ENCODE measurements at regions not wholly inside any gene's neighbourhood (a gene's known extent, or its start where the extent isn't known, plus 50 kb on each side); places are given as distances from the start of the nearest gene placed in this dataset.

DNA sequence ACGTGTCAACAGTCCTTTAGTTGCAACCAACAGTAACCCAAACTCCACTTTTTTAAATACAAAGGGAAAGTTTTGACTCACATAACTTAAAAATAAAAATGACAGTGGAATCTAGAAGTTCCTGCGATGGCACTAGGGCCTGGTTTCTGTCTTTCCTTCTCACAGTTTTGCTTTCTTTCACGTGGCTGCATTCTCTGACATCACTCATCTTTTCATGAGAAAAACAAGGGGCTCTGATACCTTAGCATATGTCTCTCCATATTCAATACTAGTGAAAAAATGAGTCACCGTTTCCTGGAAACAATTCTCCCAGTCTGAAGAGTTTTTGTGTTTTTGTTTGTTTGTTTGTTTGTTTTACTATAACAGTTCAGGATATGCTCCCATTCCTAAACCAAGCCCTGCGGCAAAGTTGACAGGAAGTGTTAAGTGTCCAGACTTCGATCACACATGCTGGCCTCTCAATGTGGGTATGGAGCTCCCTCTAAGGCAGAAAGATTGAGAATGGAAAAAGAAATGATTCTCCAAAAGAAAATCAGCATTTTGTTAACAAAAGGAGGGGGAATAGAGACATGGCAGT lies 483.3 kb downstream of the TTLL7 start:
- TF ChIP-seq, protein P1, sequence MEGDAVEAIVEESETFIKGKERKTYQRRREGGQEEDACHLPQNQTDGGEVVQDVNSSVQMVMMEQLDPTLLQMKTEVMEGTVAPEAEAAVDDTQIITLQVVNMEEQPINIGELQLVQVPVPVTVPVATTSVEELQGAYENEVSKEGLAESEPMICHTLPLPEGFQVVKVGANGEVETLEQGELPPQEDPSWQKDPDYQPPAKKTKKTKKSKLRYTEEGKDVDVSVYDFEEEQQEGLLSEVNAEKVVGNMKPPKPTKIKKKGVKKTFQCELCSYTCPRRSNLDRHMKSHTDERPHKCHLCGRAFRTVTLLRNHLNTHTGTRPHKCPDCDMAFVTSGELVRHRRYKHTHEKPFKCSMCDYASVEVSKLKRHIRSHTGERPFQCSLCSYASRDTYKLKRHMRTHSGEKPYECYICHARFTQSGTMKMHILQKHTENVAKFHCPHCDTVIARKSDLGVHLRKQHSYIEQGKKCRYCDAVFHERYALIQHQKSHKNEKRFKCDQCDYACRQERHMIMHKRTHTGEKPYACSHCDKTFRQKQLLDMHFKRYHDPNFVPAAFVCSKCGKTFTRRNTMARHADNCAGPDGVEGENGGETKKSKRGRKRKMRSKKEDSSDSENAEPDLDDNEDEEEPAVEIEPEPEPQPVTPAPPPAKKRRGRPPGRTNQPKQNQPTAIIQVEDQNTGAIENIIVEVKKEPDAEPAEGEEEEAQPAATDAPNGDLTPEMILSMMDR (IDR thresholded peaks at IDR 0.05): no peak
- TF ChIP-seq ZNF423 (CRISPR knock-in tag; IDR thresholded peaks at IDR 0.05) (no peak), NFYB (CRISPR knock-in tag; conservative IDR thresholded peaks at IDR 0.05; ENCODE audit: low read depth) (no peak), SP1 (CRISPR knock-in tag; conservative IDR thresholded peaks at IDR 0.05) (no peak), TCF7 (CRISPR knock-in tag; IDR thresholded peaks at IDR 0.05; ENCODE audit: low read depth) (no peak), TEAD4 (CRISPR knock-in tag; IDR thresholded peaks at IDR 0.05) (no peak), FOXP1 (CRISPR knock-in tag; IDR thresholded peaks at IDR 0.05; ENCODE audit: borderline replicate concordance) (no peak), FOXJ3 (CRISPR knock-in tag; IDR thresholded peaks at IDR 0.05; ENCODE audit: borderline replicate concordance) (no peak), NR2C2 (CRISPR knock-in tag; IDR thresholded peaks at IDR 0.05) (no peak), ELF4 (CRISPR knock-in tag; IDR thresholded peaks at IDR 0.05; ENCODE audit: low read depth) (no peak)
- TF ChIP-seq, protein P2, sequence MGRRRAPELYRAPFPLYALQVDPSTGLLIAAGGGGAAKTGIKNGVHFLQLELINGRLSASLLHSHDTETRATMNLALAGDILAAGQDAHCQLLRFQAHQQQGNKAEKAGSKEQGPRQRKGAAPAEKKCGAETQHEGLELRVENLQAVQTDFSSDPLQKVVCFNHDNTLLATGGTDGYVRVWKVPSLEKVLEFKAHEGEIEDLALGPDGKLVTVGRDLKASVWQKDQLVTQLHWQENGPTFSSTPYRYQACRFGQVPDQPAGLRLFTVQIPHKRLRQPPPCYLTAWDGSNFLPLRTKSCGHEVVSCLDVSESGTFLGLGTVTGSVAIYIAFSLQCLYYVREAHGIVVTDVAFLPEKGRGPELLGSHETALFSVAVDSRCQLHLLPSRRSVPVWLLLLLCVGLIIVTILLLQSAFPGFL (CRISPR knock-in tag; IDR thresholded peaks at IDR 0.05; ENCODE audit: borderline replicate concordance): no peak
- TF ChIP-seq, protein P3, sequence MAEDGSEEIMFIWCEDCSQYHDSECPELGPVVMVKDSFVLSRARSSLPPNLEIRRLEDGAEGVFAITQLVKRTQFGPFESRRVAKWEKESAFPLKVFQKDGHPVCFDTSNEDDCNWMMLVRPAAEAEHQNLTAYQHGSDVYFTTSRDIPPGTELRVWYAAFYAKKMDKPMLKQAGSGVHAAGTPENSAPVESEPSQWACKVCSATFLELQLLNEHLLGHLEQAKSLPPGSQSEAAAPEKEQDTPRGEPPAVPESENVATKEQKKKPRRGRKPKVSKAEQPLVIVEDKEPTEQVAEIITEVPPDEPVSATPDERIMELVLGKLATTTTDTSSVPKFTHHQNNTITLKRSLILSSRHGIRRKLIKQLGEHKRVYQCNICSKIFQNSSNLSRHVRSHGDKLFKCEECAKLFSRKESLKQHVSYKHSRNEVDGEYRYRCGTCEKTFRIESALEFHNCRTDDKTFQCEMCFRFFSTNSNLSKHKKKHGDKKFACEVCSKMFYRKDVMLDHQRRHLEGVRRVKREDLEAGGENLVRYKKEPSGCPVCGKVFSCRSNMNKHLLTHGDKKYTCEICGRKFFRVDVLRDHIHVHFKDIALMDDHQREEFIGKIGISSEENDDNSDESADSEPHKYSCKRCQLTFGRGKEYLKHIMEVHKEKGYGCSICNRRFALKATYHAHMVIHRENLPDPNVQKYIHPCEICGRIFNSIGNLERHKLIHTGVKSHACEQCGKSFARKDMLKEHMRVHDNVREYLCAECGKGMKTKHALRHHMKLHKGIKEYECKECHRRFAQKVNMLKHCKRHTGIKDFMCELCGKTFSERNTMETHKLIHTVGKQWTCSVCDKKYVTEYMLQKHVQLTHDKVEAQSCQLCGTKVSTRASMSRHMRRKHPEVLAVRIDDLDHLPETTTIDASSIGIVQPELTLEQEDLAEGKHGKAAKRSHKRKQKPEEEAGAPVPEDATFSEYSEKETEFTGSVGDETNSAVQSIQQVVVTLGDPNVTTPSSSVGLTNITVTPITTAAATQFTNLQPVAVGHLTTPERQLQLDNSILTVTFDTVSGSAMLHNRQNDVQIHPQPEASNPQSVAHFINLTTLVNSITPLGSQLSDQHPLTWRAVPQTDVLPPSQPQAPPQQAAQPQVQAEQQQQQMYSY (CRISPR knock-in tag; IDR thresholded peaks at IDR 0.05): no peak
